NCI-H187 (cell line): ENCODE measurements at regions not wholly inside any gene's neighbourhood (a gene's known extent, or its start where the extent isn't known, plus 50 kb on each side); places are given as distances from the start of the nearest gene placed in this dataset.

Experiments
- DNase-seq, 2 experiments: peaks; one replicate each; lab custom pipeline; 2025; lab: John Stamatoyannopoulos, UW

DNA sequence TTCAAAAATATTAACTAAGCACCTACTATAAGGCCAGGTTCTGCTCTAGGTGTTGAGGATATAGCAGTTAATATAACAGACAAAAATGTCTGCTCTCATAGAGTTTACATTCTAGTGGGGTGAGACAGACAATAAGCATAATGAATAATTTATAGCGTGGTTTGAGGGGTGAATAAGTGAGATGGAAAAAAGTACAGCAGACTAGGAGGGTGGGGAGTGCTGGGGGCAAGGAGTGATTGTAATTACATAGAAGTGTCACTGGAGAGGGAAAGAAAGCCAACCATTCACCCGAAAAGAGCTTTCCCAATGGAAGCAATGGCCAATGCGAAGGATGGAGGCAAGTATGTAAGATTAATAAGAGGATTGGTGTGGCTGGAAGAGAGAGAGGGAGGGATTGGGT is 552.9 kb upstream of the KCNMB2 start:
- no peak for DNase-seq

DNA sequence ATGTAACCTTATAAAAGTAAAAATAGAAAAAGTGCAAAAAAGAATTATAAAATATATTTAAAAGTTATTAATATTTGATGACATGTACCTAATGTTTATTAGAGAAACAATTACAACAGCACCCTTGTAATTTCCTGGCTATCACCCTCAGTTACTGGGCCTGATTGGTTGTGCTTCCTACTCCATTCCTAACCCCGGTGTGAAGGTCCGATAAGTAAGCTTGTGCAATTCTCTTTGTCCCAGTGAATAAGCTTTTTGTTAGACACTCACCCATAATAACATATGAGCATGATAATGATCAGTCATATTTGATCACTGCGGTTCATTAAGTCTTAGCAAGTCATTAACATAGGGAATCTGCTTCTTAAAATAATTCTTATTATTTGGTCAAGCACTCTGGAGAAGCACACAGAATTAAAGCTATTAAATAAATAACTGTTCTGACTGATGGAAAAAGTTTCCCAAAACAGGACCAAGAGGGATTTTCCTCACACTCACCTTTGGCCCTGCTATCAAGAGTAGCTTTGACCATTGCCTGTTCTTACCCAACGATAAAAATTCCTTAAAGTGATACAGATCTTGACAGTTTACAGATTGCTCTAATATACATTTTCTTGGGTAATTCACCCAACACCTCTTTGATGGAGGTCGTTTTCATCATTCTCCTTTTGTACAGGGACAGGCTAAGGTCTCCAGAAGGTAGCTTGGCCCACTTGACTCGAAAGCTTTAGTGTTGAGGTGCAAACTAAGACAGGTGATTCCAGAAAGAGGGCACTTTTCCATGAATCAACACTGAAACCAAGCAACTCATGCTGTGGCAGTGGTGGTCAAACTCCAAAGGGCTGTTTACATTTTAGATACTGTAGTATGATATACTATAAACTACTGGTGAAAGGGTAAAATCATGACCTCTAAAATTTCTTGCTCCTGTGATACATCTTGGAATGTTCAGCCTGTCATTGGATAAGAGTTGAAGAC is 543.0 kb upstream of the KCNMB2 start:
- DNase-seq, result no peak

DNA sequence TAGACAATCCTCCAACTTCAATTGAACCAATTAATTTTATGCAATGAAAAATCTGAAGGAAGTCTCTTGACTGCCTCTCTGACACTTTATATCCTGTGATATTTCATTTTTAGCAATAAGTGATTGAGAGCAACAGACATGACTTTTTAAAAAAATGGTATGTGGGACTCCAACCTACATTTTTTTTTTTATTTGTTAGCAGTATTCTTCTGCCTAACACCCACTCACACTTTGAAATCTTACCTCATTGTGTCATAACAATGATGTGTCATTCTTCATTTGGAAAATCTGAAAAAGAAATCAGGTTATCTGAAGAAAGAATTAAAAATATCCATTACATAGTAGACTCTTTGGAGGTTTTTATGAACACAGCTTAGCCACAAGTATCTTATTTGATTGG is 541.3 kb upstream of the KCNMB2 start:
- DNase-seq, result no peak

DNA sequence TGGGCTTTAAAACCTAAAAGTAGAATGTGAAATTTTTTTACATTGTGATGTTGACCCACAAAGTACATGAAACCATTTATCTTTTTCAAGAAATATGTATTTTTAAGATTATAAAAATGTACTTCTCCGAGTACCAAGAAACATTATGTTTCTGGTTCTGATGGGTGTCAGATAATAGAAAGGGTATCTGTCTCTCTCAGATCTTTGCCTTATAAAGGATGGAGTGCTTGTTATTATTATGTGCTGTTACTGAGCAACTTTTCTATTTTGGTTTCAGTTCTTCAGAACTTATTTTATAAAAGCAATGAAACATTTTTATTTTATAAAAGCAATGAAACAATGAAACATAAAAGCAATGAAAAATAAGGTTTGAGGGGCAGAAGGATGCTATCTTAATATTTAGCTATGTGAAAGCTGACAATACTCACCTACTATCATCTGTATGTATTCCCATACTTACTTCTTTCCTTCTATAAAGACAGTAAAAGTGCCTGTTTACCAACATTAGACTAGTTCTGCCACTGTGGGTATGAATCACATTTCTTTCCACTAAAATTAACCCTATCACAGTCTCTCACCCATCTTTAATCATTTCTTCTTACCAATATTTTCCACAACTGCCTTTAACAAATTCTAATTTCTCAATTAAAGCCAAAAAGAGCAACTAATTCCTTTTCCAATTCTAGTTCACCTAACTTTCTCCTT is 540.7 kb upstream of the KCNMB2 start:
- no peak for DNase-seq

DNA sequence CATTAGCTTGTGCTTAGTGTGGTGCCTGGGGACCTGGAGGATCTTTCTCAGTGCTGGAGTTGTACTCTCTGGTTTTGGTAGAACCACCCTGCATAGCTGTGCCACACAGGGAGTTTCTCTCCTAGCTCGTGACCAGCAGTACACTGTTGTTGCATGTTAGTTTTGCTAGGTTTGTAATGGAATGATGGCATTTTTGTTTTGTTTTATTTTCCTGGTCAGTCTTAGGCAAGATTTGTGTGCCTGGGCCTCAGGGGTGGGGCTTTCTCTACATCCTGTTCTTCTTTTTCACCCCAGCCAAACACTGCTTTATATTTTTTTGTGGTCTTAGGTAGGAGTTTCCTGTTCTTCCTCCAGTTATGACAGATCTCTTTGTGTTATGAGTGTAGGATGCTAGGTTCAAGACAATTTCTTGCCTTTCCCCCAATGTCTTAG is 534.5 kb upstream of the KCNMB2 start:
- no peak for DNase-seq

DNA sequence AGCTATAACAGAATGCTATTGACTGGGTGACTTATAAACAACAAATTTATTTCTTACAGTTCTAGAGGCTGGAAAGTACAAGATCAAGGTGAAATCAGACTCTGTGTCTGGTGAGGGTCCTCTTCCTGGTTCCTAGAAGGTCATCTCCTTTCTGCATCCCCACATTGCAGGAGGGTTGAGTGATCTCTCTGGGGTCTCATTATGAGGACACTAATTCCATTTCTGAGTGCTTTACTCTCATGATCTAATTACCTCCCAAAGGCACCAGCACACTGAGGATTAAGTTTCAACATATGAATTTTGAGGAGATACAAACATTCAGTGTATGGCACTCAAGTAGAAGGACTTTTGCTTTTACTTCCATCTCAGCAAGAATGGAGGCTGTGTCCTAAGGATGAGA is 534.1 kb upstream of the KCNMB2 start:
- peak; percentile 25 to 54 for DNase-seq

DNA sequence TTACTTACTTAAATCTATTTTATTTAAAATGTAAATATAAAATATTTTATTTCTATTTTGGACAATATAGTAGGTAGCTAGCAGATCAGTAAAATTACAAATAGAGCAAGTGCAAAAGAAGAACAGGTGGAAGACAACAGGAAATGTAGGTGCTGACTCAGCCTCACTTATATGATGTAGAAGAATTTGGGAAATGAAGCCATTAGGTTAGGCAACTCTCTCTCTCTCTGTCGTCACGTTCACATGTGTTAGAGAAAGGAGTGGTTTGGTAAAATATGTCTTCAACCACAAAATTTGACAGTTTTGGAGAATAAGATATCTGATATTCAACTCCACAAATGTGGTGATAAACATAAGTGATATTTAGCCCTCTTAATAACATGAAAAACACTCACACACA is 532.5 kb upstream of the KCNMB2 start:
- DNase-seq, result no peak

DNA sequence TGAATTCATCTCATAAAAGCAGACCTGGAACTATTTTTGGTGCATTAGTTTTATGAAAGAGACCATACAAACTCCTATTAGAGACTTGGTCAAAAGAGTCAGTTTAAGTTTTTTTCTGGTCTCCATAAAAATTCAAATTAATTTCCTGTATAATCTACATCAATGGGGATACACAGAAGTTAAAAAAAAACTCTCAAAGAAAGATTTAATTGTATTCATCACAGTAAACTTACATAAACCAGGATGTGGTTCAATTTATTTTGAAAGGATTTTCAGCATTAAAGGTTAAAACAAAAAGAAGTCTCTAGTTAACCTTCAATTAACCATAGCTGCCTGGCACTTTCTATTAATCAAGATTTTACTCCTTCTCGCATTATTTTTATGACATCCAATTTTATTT is 530.3 kb upstream of the KCNMB2 start:
- DNase-seq, result no peak

DNA sequence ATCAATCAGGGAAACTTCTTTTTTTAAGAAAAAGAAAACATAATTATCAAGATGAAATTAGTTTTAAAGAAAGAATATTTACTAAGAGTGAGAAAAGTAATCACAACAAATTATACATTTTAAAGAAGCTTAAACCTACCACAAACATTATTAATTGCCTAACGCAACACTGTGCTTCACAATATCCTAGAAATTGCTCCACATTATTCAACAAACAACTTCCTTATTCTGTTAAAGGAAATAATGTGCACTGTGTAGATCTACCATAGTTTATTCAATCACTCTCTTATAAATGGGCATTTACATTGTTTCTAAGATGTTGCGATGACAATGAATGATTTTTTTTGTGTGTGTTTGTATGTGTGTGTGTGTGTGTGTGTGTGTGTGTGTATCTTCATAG is 525.9 kb upstream of the KCNMB2 start:
- DNase-seq, result no peak

DNA sequence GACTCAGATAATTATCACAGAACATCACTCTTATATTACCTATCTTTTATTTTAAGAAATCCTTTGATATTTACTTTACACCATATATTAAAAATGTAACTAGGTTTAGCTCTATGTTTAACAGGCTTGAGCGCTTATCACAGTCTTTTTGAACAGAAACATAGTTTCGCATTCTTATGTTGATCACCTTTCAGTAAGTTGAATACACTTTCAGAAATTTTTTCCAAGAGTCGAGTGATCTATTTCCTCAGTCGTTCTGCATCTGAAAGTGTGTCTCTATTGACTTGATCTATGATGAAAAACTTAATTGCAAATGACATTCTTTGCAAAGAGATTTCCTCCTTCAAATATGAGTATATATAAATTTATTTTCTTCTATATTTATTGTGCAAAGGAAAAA is 516.6 kb upstream of the KCNMB2 start:
- no peak for DNase-seq

DNA sequence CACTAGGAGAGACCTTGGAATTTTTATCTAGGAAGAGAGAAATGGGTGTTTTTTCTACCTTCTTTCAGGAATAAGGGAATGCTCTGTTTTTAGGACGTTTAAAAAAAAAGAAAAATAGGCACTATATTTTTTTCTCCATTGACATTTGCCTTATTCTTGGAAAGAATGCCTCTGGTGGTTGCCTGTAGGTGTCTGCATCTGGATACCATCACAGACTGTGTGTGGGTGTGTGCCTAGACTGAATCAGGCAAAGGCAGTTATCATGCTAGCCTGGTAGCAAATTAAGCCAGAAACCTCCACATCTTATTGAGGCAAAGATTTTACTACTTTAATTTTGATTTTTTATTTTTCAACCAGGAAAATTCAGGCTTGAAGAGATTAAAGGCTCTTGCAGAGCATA is 513.6 kb upstream of the KCNMB2 start:
- DNase-seq, result no peak

DNA sequence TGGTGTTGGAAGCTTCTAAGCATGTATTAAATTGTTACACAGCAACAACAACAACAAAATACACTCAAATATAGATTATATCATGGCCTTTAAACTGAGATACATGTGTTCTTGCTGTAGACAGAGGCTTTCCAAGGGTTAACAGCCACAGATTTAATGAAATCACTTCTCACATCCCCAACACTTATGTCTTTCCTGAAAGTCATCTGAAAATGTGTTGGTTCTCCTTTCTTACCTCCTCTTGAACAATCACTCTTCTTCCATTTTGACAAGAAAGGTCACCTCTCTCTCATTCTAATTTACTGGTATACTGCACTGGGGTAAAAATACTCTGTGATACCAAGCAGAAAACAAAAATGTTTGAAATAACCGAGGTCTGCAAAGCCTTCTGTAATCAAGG is 507.3 kb upstream of the KCNMB2 start:
- no peak for DNase-seq

DNA sequence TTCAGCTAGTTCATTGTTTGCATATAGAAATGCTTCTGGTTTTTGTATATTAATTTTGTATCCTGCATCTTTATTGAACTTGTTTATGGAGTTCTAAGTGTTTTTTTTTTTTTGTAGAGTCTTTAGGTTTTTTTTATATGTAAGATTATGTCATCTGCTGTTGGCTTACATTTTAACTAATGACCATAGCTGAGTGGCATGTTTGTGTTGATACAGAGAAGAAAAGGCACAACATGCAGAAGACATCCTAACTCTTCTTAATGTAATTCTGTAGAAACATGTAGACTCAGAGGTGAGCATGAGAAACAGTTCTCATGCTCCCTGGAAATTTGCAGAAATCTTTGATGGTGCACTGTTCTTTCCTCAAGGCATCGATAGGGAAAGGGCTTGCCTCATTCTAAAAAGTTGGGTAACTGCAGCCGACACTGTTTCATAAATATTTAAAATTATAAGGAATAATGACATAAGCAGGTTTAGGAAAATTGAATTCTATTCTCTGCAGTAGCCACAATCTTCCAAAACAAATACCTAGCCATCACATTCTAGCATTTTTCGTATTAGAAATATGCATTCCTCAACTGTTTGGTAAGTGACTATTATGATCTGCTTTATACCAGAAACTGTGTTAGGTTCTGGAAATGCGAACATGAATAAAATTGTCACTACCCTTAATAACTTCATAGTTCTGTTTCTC is 499.6 kb upstream of the KCNMB2 start:
- no peak for DNase-seq

DNA sequence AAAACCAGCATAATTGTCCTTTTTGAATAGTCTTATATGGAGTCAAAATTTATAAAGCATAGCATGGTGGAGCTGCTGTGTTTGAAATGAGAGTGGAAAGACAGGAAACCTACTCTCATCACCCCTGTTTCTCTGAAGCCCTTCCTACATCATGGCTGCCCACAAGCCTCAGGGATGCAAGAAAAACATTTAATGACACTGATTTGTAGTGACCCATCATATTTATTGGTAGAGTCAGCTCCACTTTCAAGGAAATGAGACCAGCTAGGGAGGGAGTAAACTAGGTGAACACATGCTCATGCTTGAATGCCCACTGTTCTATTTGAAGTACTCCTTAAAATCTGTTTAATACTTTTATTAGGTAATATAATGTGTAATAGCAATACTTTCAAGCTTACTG is 494.3 kb upstream of the KCNMB2 start:
- DNase-seq, result no peak

DNA sequence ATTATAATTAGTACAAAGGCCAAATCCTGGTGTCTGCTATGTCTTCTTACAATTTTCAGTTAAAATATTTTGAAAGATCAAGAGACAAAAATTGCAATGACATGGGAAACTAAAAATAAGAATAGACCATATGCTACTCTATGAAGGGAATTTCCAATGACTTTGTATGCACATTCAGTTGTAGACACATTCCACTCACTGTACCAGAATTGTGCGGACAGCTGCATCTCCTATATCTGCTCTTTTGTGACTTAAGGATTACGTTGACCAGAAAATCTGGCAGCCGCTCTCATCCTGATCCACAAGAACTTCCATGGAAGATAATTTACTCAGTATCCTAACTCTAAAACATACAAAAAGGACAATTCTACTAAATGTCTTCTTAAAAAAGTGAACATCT is 493.9 kb upstream of the KCNMB2 start:
- no peak for DNase-seq

DNA sequence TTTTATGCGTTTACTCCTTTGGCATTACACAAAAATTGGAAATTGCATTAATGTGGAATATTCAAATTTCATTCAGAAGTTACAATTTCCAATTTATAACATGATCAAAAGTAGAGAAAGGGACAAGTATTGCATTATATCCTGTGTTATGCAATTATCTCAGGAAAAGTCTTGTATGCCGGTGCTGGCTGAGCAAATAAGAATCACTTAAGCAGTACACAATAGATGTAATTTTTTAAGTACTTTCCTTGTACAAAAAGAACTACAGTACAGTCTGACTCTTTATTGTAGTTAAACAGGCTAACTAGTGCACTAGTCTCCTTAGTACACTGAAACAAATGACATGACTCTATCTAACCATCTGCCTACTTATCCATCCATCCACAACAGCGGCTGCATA is 493.2 kb upstream of the KCNMB2 start:
- DNase-seq, result no peak

DNA sequence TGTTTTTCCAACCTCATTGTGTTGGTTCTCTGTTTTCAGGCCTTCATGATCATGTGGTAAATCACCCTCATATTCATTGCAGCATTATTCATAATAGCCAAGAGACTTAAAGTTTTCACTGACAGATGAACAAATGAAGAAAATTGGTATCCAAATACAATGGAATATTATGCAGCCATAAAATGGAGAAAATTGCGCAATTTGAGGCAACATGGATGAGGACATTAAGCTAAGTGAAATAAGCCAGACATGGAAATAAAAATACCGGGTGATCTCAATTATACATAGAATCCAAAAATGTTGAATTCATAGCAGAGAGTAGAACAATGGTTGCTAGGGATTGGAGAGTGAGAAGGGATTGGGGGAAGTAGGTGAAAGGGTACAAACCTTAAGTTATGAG is 491.9 kb upstream of the KCNMB2 start:
- DNase-seq, result no peak

DNA sequence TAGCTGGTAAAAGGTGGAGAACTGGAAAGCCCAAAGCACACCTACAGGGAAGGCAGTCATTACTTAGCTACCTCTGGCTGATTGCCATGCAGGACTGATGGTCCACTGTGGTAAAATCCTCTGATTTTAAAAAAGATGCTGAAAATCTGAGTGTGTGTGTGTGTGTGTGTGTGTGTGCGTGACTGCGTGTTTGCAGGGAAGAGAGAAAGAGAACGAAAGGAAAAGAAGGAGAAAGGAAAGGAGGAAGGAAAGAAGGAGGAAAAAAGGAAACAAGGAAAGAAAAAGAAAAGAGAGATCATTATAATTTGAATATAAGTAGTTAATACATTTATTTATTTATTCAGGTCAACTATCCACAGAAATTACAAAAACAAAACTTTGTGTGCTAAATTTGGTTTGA is 488.7 kb upstream of the KCNMB2 start:
- DNase-seq, result no peak

DNA sequence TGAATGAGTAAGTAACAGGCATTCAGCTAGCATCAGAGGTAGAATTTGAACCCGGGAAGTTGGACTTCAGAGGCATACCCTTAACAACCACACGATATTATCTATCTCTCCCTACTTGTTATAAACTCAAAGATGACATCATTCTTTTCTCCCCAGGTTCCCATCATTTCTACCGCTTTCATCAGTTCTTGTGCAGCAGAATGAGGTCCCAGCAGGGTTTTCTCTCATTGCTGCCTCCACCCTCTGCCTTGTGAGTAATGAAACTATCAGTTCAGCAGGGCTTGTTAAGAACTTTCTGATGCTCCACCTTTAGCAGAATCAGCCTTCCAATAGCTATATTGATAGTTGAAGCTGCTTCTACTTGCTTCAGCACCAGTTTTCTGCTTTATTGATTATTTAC is 487.5 kb upstream of the KCNMB2 start:
- DNase-seq, result no peak

DNA sequence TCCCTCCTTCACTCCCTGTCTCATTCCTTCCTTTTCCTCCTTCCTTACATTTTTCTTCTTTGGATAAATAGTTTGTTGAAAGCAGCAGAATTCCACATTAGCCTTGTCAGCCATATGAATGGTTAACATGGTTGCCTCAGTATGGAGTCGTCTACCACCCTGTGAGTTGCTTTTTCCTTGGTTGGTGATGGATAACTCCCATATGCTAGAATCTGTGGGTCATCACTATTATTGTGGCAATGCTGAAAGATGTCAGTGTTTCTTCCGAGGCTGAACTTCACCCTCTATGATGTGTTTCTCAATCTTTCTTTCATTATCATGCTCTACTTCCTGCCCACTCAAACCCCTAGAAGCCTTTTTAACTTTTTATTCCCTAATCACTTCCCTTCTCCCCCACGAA is 481.8 kb upstream of the KCNMB2 start:
- DNase-seq, result no peak

DNA sequence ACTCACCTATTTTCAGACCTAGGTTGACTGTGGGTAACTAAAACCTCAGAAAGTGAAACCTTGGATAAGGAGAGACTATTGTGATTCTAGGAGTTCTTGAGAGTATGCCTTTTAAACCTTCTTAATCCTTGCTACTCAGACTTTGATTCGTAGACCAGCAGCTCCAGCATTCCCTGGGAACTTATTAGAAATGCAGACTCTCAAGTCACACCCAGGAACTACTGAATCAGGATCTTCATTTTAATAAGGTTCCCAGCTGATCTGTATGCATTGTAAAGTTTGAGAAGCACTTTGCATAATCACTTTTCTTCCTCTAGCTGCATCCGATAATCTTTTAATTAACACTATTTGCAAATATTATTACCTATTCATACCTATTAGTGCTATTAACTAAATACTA is 480.3 kb upstream of the KCNMB2 start:
- DNase-seq, result no peak

DNA sequence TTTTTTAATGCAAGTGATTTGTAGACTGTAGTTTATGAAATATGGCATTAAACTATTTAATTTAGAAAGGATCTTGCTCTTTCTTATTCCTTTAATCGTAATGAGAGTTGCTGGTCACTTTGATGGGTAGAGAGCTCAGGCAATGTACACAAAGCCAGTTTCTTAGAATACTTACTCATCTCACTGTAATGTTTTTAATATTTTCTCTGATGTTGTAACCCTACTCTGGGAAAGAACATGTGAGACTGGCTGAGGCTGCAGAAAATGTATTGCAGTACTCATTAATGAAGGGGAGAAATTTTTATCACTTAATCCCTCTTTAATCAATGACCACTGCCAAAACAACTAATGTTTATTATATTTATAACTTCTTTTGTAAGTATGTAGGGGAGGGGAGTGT is 479.4 kb upstream of the KCNMB2 start:
- DNase-seq, result no peak

DNA sequence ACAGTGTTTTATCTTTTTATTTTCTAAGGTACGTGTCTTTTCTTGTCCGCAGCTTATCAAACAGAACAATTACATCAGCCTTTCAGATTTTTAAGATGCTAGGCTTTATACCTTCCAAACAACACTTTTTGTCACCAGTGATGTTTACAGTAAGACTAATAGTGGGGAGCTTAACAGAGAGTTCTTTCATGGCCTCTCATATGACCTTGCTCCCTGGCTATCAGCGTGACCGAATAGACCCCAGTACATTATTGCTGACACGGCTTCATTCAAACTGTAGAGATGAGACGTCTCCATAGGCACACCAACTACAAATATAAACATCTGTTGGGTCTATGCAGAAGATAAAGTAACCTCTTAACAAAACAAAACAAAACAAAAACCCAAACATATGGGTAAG is 477.6 kb upstream of the KCNMB2 start:
- DNase-seq, result no peak
